Mucosa of stomach (tissue), 1 donor: ENCODE measurements at regions not wholly inside any gene's neighbourhood (a gene's known extent, or its start where the extent isn't known, plus 50 kb on each side); places are given as distances from the start of the nearest gene placed in this dataset.

Experiments
- H3K27me3 ChIP-seq: one replicate; pipeline ENCODE4 v1.7.0; 2013; ENCODE audit warnings: mild to moderate bottlenecking, low read length; ENCODE audit not compliant: control insufficient read depth, insufficient read depth
- H3K36me3 ChIP-seq: one replicate; pipeline ENCODE4 v1.7.0; 2013; ENCODE audit warnings: low read length; ENCODE audit not compliant: control insufficient read depth, insufficient read depth
- H3K4me1 ChIP-seq: one replicate; pipeline ENCODE4 v1.7.0; 2013; ENCODE audit warnings: mild to moderate bottlenecking, low read length; ENCODE audit not compliant: control insufficient read depth, insufficient read depth
- H3K4me3 ChIP-seq: one replicate; pipeline ENCODE4 v1.7.0; 2013; ENCODE audit warnings: low read length
- H3K9ac ChIP-seq: one replicate; pipeline ENCODE4 v1.7.0; 2013; ENCODE audit warnings: mild to moderate bottlenecking, low read length, moderate library complexity
- H3K9me3 ChIP-seq: one replicate; pipeline ENCODE4 v1.7.0; 2013; ENCODE audit warnings: mild to moderate bottlenecking, low read length, moderate library complexity; ENCODE audit not compliant: control insufficient read depth
- donor health status: Pancreatic carcinoma.

DNA sequence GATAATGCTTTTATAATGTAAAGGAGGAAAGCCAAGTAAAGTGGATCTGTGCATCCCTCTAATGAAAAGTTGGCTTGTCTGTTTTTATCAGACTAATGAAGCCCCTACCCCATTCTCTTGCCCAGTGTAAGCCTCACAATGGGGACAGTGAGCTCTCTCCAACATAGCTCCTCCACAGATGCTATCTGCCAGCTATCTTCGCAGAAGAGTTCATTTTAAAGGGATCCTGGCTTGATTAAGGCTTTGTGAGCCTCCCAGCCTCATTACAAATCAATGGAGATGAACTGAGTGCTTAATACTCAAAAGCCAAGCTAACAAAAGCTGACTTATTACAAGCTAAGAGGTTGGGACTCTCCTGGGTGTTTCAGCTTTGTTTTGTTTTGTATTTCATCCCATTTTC is 514.7 kb downstream of the NUF2 start:
- Histone ChIP-seq H3K4me3 (no peak overlapping the region), H3K27me3 (no peaks in the 10 kb centered on the region), H3K36me3 (no peaks in the 10 kb centered on the region), H3K9me3 (no peaks in the 10 kb centered on the region), H3K4me1 (no peaks in the 10 kb centered on the region), H3K9ac (no peak overlapping the region)

DNA sequence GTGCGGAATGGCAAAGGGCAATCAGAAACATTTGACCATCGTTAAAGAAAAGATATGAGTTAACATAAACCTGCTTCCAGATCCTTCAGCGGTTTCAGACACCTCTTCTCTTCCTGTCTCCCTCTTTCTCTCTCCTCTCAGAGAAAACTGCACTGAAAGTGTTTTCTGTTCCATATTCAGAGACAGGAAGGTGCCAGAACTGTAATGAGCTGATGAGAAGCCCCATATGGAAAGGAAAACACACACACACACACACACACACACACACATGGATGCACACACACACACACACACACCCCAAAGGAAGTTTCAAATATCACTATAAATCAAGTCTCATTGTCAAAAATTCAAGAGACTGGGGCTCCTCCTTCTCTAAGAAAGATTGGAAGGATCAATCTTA is 515.5 kb downstream of the NUF2 start:
- no peaks in the 10 kb centered on the region for H3K4me1 ChIP-seq
- no peak overlapping the region for H3K9ac ChIP-seq
- no peaks in the 10 kb centered on the region for H3K36me3 ChIP-seq
- H3K4me3 ChIP-seq: no peak overlapping the region
- H3K9me3 ChIP-seq: no peaks in the 10 kb centered on the region
- H3K27me3 ChIP-seq: no peaks in the 10 kb centered on the region

DNA sequence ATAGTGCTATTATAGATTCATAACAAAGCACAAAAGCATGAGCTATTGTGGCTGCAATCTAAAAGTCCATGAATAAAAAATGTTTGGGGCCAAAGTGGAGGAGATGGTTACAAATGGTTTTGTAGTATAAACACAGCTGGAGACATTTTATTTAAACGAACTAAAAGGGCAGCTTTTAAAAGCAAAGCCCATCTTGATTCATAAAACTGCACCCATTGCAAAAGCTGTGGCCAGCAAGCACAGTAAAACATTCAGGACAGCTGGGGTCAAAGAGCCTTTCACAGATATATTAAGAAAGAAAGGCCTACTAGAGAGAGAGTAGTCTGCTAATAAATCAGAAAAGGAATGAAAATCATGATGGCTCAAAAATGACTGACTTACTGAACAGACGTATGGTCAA is 520.8 kb downstream of the NUF2 start:
- no peaks in the 10 kb centered on the region for H3K9me3 ChIP-seq
- no peaks in the 10 kb centered on the region for H3K27me3 ChIP-seq
- no peaks in the 10 kb centered on the region for H3K36me3 ChIP-seq
- H3K4me1 ChIP-seq: no peaks in the 10 kb centered on the region
- no peak overlapping the region for H3K4me3 ChIP-seq
- H3K9ac ChIP-seq: no peak overlapping the region

DNA sequence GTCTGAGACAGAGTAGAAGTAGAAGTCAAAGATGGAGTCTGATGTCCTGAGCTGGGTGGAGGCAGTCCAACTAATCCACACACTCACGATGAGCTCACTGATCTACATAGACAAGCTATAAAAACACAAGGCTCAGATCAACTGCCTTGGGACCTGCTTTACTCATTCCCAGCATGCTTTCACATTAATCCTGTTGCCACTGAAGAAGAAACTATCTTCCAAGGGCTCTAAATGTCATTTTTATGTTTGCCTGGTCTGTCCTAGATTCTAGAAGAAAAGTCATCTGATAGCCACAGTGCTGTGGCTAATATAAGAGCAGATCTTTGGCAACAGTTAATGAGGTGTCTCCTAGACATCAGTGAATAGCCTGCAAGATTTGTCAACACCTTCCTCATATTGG is 522.7 kb downstream of the NUF2 start:
- H3K4me1 ChIP-seq: no peaks in the 10 kb centered on the region
- no peaks in the 10 kb centered on the region for H3K27me3 ChIP-seq
- no peak overlapping the region for H3K9ac ChIP-seq
- no peaks in the 10 kb centered on the region for H3K9me3 ChIP-seq
- H3K36me3 ChIP-seq: no peaks in the 10 kb centered on the region
- H3K4me3 ChIP-seq: no peak overlapping the region

DNA sequence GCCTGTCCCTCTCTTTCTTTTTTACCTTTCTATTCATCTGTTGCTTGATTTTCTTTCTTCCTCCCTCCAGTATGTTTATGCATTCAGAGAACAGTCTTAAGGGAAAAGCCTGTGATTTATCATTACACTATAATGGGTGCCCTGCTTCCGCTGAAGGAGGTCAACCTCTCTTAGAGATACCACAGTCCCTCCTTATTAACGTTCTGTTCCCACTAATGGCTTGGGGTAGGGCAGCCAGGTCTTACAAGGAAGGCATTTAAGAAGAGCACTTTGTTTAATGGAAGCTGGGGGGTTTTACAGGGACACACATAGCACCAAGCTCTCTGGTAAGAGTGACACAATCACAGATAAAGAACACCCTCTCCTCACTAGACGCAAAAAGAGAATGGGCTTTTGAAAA is 523.5 kb downstream of the NUF2 start:
- no peak overlapping the region for H3K9ac ChIP-seq
- no peaks in the 10 kb centered on the region for H3K36me3 ChIP-seq
- H3K4me1 ChIP-seq: no peaks in the 10 kb centered on the region
- H3K4me3 ChIP-seq: no peak overlapping the region
- no peaks in the 10 kb centered on the region for H3K9me3 ChIP-seq
- no peaks in the 10 kb centered on the region for H3K27me3 ChIP-seq

DNA sequence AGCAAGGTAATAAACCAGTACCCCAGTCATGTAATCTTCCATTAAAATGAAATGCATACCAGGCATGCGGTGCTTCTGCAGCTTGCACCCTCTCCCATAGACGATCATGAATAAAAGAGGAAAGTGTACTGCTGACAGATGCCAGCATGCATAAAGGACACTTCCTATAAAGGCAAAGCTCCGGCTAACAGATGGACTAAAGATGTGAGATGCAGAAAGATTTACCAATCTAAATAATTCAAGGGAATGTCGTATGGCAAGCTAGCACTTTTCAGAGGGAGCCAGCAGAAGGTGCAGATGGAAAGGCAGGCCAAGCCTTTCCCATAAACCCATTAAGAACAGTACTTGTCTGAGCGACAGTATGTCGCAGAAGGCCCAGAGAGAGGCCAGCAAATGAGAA is 542.0 kb downstream of the NUF2 start:
- Histone ChIP-seq H3K9me3 (no peaks in the 10 kb centered on the region), H3K4me3 (no peak overlapping the region), H3K4me1 (no peaks in the 10 kb centered on the region), H3K36me3 (no peaks in the 10 kb centered on the region), H3K27me3 (no peaks in the 10 kb centered on the region), H3K9ac (no peak overlapping the region)

DNA sequence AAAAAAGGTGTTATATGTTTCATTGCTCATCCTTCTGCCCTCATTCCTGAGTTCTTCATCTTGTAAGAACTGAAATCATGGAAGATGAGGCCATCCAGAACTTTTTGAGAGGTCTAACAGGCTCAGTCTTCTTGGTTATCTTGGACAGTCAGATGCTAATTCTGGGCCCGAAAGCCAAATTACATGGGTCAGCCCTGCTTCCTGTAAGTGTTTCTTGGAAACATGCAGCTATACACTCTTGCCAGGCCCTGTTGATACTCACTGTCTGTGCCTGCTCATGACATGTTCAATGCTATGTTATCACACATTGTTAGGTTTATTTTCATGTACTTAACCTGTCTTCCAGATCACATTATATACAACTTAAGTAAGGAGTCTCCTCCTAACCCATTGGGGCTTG is 542.5 kb downstream of the NUF2 start:
- Histone ChIP-seq H3K4me3 (no peak overlapping the region), H3K4me1 (no peaks in the 10 kb centered on the region), H3K9me3 (no peaks in the 10 kb centered on the region), H3K36me3 (no peaks in the 10 kb centered on the region), H3K9ac (no peak overlapping the region), H3K27me3 (no peaks in the 10 kb centered on the region)

DNA sequence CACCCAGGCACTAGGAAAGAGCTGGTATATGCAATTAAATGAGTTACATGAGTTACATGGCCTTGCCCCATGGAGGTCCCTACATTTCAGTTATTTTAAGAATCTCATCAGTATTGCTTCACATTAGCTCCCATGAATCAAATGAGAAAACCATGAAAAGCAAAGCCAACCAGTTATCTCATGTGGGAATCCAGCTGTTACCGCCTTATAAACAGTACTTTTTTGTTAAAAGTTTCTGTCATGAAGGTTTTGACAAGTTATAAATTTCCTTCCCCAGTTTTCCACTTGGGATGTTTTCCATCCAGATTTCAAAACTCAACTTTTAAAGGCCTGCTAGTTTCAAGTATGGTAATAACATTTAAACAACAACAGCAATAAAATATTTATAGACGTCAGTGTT is 544.8 kb downstream of the NUF2 start:
- Histone ChIP-seq H3K4me1 (no peaks in the 10 kb centered on the region), H3K27me3 (no peaks in the 10 kb centered on the region)

DNA sequence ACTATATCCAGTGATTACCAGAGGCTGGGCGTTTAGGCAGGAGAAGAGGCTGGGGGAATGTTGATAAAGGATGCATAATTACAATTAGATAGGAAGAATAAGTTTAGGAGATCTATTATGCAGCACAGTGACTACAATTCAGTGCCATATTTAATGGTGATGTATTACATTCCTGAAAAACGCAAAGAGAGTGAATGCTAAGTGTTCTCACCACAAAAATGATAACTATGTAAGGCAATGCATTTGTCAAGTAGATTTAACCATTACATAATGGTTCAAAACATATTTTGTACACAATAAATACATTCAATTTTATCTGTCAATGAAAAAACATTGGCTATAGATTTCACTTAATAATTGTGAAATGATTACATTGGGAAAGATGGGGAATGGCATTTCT is 548.9 kb downstream of the NUF2 start:
- Histone ChIP-seq H3K9me3 (no peaks in the 10 kb centered on the region), H3K4me3 (no peak overlapping the region), H3K36me3 (no peaks in the 10 kb centered on the region), H3K27me3 (no peaks in the 10 kb centered on the region), H3K4me1 (peaks cover 3% of the 10 kb centered on the region), H3K9ac (no peak overlapping the region)

More for the DNA sequence above, 544.8 kb downstream of the NUF2 start:
- Histone ChIP-seq H3K9me3 (no peaks in the 10 kb centered on the region), H3K36me3 (no peaks in the 10 kb centered on the region), H3K4me3 (no peak overlapping the region), H3K9ac (no peak overlapping the region)

DNA sequence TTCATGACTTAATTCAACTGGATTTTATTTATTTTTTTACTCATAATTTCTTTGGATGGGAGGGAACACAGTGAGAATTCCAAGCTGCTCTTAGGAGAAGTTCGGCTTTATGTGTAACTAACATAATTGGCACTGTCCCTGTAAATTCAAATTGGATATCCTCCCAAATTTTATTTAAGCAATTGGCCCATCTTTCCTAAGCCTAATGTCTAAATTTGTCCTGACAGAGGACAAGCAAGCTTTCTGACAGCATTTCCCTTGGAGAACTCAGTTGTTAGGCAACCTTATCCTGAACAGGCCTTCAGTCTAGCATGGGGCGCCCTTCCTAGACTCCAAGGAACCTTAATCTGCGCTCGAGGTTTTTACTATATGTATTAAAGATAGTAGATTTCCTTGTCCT is 550.3 kb downstream of the NUF2 start:
- Histone ChIP-seq H3K36me3 (no peaks in the 10 kb centered on the region), H3K27me3 (no peaks in the 10 kb centered on the region), H3K9me3 (no peaks in the 10 kb centered on the region), H3K4me1 (peaks cover 14% of the 10 kb centered on the region), H3K9ac (no peak overlapping the region), H3K4me3 (no peak overlapping the region)

DNA sequence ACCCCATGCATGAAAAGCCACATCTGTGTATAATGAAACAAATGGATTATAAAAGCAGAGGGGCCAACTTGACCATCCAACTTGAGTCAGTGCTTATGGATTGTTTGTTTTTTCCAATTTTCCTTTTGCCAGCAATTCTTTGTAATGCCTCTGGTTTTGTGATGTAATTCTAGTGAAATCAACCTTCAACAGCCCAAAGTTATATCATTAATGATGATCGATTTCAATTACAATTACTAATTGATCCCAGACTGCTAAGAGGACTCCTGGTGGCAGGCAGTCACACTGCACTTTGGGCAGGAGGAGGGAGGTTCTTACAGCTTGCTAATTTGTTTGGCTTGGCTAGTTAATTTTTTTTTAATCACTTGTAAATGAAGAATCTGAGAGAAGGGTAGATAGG is 552.3 kb downstream of the NUF2 start:
- Histone ChIP-seq H3K9me3 (no peaks in the 10 kb centered on the region), H3K9ac (no peak overlapping the region), H3K4me3 (no peak overlapping the region), H3K36me3 (no peaks in the 10 kb centered on the region), H3K27me3 (no peaks in the 10 kb centered on the region), H3K4me1 (peaks cover 14% of the 10 kb centered on the region)

DNA sequence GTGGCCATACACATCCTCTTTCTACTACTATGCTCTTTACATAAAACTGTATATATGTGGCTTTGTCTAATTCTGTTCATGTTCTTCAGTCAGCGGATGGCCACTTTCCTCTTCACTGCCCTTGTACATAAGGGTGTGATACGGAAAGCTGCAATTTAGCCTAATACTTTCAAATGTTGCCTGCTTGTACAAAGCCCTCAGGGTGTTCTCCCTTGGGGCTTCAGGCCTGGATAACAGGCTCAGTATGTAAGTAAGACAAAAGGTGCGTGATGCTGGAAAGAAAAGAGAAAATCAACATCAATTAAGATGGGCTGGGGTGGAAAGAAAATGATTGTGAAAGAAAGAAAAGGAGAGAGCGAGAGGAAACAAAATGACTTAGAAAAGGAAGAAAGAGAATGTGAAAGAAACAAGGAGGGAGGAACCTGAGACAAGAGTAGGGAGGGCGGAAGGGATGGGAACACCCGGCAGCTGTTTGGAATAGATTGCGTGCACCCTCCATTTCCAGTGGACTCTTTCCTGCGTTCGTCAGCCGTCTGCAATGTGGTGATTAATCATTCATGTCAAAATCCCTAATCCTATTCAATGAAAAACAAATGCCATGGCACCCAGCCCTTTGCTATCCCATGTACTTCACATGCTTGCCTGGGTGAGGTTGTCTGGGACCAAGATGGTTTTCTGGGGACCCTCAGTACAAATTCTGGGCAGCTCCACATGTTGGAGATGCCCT is 553.6 kb downstream of the NUF2 start:
- Histone ChIP-seq H3K9ac (no peak overlapping the region), H3K9me3 (no peaks in the 10 kb centered on the region), H3K4me3 (no peak overlapping the region), H3K4me1 (peaks cover 14% of the 10 kb centered on the region), H3K36me3 (no peaks in the 10 kb centered on the region), H3K27me3 (no peaks in the 10 kb centered on the region)

DNA sequence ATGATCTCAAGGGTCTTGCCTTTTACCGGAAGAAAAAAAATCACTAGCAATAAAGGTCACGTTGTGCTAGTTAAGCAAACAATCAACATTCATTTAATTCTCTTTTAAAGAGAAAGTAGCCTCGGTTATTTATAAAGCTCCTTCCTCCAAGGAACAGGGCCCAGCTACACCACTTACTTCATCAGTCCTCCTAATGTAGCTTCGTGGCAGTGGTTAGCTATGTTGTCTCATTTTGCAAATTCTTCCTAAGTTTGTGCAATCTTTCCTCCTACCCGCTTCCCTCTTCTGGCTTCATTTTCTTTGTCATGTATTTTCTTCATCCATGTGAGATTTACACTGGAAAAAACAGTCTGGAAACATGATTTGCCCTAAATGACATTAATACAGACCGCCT is 554.2 kb downstream of the NUF2 start:
- no peak overlapping the region for H3K4me3 ChIP-seq
- no peaks in the 10 kb centered on the region for H3K27me3 ChIP-seq
- H3K9ac ChIP-seq: no peak overlapping the region
- H3K36me3 ChIP-seq: no peaks in the 10 kb centered on the region
- peaks cover 14% of the 10 kb centered on the region for H3K4me1 ChIP-seq
- H3K9me3 ChIP-seq: no peaks in the 10 kb centered on the region
